Putamen (tissue), 1 donor: ENCODE measurements at regions not wholly inside any gene's neighbourhood (a gene's known extent, or its start where the extent isn't known, plus 50 kb on each side); places are given as distances from the start of the nearest gene placed in this dataset.

Source experiments
- DNase-seq: peaks from one replicate; pipeline ENCODE4 v3.0.0-alpha.2; 2016; ENCODE audit warnings: low spot score

DNA sequence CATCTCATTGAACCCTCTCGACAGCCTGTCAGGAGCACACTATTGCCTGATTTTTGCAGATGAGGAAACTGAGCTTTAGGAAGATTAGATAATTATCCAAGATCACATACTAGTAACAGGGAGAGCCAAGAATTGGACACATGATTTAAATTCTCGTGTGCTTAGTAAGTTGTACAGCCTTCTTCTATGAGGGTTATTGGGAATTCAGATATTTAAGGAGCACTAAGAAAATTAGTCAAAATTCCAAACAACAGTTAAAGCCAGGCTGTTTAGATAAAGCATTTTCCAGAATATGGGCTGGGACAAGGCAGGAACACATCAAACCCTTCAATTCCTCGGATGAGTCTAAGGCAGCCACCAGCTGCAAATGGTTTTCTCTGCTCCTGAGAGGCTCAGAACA, 148.8 kb downstream of the TMEM30B start:
- no peak for DNase-seq

DNA sequence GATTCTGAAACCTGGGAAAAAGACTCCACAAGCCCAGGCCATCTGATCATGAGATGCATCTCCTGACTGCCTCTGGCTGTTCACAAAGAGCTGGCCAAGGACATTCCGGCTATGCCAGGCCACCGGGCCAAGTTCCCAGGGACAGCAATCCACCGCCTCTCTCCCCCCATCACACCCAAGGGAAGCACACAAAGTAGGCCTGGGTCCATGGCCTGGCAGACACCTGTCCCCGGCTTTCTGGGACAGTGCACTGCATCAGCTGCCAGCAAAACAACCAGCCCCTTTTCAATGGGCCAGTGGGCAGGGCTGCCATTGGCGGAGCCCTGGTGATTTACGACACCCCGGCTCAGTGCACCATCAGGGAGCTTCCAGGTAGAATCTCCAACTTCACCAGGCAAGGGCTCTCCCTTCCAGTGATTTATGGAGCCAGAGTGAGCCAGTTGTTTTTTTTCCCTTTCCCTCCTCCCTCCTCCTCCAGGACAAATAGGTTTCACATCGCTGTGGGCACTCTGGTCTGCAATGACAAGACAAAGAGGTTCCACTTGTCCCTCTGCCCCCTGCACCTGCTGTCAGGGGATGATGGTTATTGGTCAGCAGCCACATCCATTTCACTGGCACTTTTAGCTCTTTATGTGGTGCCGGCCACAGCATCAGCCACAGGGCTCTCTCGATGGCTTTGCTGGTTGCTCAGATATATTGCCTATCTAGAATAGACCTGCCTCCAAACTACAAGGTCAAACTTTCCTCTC, 149.6 kb downstream of the SLC38A6 start:
- no peak for DNase-seq

DNA sequence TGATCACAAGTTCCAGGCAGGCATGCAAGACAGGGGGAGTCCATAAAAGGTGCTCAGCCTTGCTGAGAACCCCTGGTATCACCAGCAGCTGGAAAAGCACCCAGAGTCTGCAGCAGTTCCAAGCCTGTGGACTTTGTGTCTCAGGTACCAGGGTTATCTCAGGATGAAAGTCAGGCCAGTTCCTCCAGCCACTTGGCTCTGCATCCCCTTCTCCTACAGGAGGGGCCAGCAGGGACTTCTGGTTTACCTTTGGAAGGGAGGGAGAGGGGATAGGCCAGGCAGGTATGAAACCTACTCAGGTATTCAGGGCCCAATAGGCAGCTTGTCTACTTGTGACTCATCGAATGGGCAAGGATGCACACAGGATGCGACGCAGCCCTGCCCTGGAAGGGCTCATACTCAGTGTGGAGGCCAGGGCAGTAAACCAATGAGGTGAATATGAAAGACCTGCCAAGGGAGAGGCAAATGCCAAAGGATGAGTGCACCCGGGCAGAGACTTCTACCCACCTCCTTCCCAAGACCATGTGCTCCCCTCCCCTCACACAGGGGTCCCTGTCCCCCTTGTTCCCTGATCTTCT, 148.2 kb downstream of the SLC38A6 start:
- DNase-seq = no peak

DNA sequence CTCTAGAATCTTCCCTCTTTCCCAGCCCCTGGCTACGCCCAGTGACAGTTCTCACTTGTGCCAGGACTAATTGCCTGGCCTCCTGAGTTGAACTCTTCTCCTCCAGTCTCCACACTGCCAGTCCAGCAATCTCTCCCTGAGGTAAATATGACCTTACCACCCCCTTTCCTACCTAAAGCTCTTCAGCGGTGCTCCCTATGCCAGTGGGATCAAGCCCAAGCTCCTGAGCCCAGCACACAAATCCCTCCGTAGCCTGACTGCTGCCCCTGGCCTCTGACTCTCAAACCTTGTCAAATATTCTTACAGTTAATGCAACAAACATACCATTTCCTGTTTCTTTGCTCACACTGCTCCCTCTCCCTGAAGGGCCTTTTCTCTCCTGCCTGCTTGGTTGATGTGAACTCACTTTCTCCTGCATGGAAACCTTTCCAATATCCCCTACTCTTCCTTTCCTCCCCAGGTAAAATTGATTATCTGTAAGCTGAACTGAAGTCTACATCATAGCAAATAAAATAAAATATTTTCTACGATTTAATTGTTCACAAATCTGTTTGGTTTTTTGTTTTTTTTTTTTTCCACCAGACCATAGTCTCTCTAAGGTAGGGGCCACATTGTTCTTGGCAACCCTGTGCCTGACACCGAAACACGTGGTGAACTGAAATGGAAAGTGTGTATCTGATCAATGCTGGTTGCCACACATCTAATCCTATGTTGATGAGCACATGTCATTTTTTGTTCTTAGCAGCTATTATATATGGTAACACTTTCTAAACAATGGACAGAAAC, 147.5 kb downstream of the SLC38A6 start:
- no peak for DNase-seq

DNA sequence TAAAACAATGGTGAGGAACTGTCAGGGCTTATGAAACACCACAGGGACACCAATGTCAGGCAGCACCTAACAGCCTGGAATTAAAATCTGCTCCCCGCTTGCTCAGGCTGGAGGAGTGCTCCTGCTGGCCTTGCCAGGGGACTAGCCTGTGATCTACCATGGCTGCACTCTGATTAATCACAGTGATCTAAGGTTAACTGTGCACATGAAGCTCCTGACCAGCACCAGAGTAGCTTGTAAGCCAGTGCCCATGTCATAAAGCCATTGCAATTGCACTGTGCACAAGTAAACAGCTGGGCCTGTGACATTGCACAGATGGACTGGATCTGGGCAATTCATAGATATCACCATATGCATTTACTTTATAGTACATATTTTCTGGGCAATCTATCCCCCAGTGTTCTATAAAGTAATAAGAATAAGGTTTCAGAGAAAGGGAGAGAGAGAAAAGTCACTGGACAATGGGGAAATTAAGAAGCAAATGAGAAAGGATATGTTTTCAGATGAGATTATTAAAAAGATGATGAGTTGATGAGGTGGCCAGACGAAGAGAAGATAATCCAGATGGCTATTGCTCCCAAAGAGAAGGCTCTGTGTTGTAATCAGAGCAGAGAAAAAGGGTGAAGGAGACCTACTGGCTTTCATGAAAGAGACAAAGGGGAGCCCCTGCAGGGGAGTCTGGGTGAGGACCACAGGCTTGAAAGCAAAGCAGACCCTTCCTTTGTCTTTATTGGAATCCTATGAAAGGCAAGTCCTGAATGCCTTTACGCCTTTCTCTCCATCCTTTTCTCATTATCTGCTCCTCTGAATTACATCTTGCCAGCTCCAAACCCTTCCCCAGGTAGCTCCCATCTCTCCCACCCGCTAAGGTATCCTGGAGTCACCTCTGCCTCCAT, 145.8 kb downstream of the SLC38A6 start:
- no peak for DNase-seq

DNA sequence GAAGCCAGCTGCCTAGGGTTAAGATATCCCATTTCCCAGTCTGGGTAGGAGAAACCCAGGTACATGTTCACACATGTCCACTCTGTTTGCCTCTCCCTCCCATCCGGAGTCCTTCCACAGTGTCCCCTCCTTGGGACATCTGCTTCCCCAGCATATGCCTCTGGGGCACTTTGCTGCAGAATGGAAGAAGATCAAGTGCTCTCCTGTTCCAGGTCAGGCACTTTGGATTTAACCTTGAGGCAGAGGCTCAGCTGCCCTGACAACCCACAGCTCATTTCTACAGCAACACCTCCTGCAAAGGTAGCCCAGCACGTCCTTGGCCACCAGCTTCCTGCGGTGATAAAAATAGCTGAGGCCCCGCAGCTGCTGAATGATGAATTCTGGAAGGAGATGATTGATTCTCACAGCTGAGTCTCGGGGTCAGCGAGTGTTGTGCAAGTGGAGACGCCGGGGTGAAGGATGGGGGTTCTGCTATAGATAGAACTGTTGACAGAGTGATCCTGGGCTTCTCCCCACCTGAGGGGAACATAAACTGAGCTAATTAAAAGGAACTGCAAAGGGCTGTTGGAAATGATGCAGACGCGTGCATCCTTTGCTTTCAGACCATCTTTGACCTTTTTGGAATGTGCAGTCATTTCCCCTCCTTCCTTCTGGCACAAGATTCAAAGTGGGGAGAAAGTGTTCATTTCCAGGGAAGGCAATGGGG, 145.0 kb downstream of the SLC38A6 start:
- DNase-seq = no peak

DNA sequence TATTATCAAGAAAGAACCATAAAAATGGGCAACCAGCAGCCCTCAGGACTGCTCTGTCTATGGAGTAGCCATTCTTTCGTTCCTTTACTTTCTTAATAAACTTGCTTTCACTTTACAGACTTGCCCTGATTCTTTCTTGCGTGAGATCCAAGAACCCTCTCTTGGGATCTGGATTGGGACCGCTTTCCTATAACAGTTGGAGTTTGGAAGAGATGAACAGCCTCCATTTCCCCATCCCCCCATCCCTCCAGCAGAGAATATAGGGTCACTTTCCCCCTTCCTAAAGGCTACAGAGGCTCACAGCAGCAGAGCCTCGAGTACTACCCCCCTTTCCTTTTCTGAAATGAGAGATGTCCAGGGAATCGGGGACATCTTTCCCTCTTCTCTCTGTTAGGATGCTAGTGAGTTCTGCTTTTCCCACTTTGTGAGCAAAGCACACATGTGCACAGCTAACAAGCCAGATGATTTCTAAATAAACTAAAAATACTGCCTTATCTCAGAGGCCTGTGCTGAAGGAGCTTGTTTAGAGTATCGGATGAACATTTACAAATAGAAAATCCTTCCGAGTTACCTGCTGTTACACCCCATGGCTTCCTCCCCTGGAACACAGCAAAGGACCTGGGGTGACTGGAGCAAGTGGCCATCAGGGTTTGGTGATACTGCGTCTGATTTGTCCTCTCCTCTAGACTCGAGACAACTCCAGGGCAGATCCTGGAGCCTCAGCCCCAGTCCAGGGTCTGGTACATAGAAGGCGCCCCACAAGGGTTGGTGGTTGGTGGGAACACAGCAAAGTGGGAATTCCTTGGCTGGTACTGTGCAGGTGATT, 144.2 kb downstream of the SLC38A6 start:
- no peak for DNase-seq

DNA sequence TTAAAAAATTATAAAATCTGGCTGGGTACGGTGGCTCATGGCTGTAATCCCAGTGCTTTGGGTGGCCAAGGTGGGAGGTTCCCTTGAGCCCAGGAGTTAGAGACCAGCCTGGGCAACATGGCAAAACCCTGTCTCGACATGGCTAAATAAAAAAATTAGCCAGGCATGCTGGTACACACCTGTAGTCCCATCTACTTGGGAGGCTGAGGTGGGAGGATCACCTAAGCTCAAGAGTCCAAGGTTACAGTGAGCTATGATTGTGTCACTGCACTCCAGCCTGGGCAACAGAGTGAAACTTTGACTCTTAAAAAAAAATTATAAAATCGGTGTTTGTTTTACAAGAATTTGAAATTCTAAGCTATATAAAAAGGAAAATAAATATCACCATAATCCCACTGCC, 141.8 kb downstream of the SLC38A6 start:
- DNase-seq = no peak

DNA sequence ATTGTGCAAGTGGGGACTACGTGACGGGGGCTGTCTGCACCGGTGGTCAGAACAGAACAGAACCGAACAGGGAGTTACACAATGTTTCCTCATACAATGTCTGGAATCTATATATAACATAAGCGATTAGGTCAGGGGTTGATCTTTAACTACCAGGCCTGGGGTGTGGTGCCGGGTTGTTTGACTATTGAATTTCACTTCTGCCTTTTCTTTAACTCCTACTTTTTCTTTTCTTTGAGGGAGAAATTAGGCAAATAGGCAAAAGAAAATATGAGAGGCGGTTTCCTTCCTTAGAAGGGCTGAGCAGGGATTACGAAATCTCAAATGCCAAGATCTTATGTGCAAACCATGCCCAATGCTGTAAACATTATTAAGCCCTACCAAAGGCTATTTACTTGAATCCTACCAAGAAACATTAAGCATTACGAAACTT, 140.3 kb downstream of the SLC38A6 start:
- DNase-seq = no peak

DNA sequence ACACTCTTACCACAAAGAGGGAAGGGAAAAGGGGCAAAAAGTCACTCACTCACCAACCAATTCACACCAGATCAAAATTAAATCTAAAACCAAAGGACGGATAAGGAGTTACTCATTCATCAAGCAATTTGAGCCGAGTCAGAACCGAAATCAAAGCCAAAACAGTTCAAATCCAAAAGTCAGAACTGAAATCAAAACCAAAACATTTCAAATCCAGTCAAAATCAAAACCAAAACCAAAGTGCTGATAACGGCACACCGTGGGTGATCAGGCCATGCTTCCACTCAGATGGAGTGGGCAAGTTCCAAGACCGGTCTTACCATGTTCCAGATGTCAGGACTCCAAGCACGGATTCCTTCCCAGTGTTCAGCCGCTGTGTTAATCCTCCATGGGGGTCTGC, 139.5 kb downstream of the SLC38A6 start:
- no peak for DNase-seq

DNA sequence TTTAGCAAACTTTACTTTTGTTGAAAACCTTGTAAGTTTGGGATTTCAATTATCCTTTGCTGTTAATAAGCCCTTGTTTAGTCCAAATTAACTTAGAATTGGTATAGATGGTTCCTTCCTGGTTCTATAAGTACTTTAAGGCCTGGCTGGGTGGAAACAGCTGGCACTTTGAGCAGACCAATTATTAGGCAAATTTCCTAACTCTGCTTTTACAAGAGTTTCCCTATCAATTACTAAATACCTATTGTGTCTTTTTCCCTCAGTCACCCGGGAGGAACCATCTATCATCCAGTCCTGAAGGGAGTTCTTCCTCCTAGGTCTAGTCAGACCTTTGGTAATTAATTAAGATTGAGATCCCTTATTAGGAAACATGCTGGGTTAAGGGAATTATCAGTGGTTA, 138.0 kb downstream of the SLC38A6 start:
- DNase-seq = no peak

DNA sequence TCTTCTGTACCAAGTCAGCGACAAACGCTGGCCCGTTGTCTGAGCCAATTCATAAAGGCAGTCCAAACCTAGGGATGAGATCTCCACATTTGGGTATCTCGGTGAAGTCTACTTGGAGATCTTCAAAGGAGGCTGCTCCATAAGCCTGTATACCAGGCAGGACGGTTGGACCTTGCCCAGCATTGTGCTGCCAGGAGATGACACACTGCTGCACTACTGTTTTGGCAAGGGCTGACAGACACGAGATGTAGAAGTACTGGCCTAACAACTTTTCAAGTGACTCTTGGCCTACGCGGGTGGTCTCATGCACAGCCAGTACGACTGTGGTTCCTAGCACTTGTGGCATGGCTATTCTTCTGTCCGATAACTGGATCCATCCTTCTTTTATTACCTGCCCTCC, 135.3 kb downstream of the SLC38A6 start:
- no peak for DNase-seq

DNA sequence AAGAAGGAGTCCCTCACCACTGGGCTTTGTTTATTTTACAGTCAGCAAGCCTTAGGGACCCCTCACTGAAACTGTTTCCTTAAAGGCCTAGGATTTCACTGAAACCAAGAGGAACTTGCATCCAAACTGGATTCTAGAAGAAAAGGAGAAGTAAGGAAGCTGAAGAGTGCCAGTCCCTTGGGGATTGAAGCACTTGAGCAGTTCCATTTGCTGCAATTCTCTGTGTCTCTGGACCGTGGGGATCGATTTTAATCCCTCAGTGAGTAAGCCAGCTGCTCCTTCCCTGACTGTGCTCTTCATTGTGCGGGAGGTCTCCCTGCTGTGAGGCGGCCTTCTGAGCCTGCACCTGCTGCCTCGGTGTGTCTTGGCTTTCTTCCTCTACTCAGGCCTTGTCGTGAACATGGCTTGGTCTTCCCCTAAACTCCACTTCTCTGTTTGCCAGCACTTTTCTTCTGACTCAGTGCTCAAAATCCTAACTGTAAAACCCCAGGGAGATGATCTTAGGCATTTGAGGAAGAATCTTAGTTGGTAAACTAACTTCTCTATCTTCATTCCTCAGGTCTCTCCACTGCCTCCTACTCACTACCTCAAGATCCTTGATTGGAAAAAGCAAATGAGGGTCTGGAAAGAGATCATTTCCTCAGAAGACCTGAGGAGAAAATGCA, 132.6 kb downstream of the SLC38A6 start:
- no peak for DNase-seq

DNA sequence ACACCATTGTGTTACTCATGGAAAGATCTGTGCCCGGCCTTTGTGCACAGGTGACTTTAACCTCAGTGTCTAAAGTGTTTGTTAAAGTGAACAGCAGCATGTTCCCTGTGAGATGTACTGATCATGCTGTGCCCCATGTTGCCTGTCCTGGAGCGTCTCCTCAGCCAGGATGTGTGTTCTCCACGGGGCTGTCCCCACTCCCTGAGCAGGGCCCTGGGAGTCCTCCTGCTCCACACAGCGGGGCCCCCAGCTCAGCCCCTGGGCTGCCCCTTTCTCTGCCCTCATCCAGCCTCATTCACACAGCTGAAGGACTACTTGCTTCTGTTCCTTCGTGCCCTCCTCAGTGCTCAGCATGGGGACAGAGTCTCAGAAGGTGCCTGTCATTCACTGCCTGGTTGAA, 131.5 kb downstream of the SLC38A6 start:
- DNase-seq = no peak

DNA sequence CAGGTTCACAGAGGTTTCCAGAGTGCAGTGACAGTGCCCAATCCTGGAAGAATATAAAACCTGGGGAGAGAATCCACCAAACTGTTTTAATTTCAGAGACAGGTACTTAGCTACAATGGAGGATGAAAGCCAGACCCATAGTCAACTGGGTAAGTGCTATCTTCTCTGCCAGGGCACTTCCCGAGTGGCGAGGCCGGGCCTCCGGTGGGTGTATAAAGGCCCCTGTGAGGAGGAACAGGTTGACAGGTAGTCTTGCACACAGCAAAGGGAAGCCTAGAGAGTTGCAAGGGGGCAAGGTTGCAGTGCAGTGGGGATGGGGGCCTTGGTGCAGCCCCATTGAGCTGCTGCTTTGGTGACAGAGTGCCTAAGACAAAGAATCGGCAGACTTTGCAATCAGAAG, 130.7 kb downstream of the SLC38A6 start:
- no peak for DNase-seq

DNA sequence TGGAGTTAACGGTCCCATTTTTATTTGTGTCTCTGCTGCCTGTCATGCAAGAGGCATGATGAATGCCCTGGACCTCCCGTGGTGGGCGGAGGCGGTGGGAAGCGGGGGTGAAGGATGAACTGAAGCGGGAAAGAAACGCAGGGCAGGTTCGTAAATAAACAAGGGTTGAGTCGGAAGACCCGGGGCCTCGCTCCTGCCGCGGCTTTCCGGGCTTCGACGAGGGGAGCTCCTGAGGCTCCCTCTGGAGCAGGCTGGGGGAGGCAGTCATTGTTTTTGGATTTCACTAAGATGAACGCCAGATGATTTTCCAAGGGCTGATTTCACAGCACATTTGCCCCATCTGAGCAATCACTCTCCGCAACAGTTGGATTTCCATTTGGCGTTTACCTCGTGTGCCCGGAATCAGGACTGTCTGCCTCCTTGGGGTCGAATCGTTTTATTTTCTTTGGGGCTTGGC, 130.2 kb downstream of the SLC38A6 start:
- no peak for DNase-seq

DNA sequence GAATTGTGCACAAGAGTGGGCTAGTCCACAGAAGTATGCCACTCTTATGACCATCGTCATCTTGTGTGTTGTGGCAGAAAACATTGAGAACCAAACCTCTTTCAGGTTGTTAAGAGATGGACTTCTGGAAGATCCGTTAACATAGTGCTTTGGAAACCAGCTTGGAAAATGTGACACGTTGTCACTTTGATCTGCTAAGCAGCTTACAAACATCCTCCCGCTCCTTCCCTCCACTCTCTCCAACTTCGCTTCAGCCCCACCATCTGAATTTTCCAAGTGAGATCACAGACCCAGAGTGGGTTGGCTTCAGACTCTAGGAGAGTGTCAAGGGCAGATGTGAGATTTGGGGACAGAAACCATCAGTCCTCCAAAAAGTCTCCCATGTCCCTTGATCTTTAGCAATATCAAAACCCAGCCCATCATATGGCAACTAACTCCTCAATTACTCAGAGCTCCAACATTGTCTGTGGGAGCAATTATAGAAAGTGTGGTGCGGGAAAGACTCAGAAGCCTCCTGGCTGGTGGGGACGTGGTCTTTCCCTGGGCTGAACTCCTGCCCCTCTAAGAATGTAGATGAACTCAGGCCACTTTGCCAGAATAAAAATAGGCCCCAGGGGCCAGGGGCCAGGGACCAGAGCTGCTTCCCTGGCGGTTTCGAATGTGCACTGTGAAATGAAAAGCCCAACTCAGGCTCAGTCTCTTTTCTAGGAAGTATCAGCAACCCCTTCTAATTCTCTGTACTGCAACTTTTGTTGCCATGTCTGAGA, 129.5 kb downstream of the SLC38A6 start:
- DNase-seq = no peak

DNA sequence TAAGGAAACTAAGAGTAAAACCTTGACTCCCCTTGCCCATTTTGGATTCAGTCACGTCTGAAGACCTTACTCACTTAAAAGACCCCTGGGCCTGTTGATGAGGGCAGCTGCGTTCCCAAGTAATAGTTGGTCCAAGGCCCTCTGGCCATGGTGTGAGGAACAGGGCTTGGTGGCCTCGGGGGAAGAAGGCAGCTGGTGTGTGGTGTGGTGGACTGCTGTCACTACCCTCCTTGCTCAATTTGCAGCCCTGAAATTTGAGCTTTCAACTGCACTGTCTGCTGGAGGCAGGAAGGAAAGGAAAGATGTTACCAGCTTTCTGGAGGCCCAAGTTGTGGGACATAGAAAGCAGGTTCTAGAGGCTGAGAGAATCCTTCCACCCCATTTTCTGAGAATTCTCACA, 128.2 kb downstream of the SLC38A6 start:
- no peak for DNase-seq

DNA sequence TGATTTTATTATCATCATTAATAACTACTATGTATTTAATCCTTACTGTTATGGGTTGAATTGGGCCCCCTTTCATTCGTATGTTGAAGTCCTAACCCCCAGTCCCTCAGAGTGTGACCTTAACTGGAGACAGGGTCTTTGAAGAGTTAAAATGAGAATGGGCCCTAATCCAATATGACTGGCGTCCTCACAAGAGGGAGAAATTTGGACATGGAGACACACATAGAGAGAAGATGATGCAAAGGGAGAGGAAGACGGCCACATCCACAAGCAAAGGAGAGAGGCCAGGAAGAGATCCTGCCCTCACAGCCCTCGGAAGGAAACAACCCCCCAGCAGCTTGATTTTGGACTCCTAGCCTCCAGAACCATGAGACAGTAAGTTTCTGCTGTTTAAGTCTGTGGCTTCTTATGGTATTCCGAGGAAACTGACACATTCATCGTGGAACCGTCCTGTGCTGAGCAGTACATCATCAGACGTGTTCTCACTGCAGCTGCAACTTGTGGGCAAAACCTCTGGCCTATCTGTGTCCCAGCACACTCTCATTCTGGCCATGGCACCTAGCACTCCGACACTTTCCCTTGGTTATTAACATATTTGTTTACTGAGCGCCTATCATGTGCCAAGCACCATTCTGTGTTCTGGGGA, 127.6 kb downstream of the SLC38A6 start:
- DNase-seq = no peak
